NCI-H187 (cell line): ENCODE measurements at regions not wholly inside any gene's neighbourhood (a gene's known extent, or its start where the extent isn't known, plus 50 kb on each side); places are given as distances from the start of the nearest gene placed in this dataset.
"Not testable (repeated sequence)": the region's sequence is repeated elsewhere in the genome, so short reads cannot be mapped to it uniquely, and the experiment has no call there.

Source experiments
- DNase-seq, 2 experiments: peaks; one replicate each; lab custom pipeline; 2025; lab: John Stamatoyannopoulos, UW

- no peak for DNase-seq
These were observed 898.0 kb upstream of the C9orf72 start for GRCh38 chr9:28471261-28471660.

DNA sequence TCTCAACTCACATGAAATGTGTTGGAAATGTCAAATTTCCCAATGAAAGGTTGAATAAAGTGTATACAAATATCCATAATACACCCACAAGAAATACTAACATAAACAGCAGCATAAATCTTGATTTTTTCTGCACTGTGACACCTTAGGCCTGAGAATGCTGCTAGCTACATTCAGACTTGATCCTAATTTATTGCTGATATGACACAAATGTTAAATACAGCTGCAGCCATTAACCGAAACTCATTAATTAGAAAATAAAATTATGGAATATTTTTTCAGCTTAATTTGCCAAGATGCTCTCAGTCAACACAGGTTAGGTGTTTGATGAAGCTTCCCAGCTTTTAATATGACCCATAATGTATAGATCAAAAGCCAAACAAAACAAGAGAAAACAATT lies 914.3 kb upstream of the C9orf72 start:
- DNase-seq, result no peak

DNA sequence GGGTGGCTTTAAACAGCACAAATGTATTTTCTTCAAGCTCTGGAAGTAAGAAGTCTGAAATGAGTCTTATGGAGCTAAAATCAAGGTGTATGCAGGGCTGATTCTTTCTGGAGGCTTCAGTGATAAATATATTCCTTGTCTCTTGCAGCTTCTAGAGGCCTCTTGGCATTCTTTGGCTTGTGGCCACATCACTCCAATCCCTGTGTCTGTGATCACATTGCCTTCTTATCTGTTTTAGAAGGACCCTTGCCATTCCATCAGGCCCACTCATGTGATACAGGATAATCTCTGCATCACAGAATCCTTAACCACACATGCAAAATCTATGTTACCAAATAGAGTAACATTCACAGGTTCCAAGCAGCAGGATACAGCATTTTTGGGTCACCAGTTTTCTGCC lies 917.8 kb upstream of the C9orf72 start:
- no peak for DNase-seq

GRCh38 chr9:28498168-28498567 lies 924.9 kb upstream of the C9orf72 start:
- DNase-seq, result not testable (repeated sequence)

DNA sequence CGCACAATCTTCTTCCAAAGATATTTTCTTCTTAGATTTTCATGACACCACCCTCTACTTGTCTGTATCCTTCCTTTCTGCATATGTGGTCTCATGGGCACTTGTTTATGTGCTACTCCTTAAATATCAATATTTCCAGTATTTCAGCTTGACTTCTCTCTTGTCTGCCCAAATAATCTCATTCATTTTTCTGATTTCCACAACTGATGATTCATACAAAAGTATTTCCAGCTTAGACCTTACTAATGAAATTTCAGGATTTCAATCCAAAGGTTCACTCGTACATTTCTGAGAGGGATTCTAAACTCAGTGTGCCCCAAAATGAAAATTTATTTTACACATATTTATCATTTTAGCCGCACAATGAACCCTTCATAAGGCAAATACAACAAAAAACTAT lies 928.9 kb upstream of the C9orf72 start:
- no peak for DNase-seq

DNA sequence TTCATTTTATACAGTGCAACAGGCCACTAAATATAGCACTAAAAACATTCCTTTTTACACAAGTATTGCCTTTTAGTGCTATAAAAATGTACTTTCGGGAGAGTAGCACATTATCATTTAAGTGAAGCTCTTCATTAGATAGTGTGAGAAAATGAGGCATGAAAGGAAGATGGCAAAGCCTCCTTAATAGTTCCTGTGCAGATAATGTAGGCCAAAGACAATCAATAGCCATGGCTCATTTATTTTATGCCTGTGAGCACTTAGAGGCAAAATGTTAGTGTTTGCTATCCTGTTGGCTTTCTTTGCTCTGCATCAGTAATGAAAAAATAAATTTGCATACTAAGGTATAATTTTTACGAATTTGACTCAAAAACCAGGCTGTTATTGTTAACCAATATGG lies 929.5 kb upstream of the C9orf72 start:
- no peak for DNase-seq

DNA sequence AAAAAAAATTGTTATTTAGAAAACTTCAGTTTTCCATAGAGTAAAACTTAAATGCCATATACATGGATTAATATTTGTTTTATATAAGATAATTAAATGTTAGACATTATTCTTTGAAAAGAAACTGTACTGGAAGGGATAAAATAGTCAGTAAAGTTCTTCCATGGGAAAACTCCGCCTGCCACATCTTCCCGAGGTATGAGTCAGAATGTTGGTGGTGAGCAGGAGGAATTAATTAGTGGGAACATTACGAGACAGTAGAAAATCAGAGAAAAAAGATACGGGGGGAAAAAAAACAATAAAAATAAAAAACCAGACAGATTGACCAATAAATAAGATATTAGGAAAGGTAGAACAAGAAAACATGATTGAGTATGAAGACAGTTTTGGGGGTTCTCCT lies 930.3 kb upstream of the C9orf72 start:
- no peak for DNase-seq

GRCh38 chr9:28518439-28518838 lies 945.2 kb upstream of the C9orf72 start:
- DNase-seq, result no peak

DNA sequence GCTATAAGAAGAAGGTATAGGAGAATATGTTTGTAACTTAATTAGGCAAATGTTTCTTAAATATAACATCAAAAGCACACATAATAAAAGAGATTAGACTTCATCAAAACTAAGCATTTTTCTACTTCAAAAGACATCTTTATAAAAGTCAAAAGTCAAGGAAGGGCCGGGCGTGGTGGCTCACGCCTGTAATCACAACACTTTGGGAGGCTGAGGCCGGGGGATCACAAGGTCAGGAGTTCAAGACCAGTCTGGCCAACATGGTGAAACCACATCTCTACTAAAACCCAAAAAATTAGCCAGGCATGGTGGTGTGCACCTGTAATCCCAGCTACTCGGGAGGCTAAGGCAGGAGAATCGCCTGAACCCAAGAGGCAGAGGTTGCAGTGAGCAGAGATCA lies 951.0 kb upstream of the C9orf72 start:
- DNase-seq, result not testable (repeated sequence)

- DNase-seq, result no peak
These were observed 954.8 kb upstream of the C9orf72 start for GRCh38 chr9:28528049-28528448.

DNA sequence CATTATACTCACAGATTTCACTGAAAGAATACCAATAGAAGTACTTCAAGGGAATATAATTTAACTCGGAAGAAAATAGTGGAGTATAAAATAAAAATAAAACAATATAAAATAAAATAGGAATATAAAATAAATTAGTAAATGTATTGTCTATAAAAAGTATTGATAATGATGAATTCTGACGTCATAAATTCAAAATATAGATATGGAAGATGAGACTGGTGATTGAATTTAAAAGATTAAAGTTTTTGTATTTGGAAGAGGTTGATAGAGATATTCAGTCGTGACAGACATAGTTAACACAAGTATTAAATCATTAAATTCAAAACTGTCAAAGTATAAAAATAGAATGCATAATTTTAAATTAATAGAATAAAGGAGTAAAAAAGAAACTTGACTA lies 964.9 kb upstream of the C9orf72 start:
- no peak for DNase-seq

DNA sequence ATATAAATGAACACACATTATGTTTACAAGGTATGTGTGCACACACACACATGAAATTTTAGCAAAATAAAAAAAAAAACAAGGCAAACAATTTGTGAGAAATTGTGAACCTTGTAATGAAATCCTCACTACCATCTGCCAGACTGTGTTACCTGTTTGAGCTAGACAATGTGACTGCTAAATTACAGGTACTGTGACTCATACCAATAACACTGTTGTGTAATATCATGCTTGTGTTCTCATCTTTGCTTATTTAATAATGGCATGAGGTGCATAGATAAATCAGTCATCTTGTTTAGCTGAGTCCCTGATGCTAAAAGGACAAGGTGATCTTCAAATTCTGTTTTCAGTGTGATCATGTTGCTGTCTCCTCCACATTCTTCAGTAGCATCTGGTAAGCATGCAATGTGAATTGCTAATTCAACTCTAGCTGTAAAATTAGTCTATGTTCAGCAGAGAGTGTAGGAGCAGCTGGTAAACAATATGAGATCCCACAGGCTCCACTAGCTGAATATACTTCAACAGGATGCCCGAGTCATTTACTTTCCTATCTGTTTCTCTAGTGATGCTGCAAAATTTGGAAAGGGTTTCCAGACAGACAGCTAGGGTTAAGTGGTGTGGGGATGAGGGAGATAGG lies 966.3 kb upstream of the C9orf72 start:
- no peak for DNase-seq

DNA sequence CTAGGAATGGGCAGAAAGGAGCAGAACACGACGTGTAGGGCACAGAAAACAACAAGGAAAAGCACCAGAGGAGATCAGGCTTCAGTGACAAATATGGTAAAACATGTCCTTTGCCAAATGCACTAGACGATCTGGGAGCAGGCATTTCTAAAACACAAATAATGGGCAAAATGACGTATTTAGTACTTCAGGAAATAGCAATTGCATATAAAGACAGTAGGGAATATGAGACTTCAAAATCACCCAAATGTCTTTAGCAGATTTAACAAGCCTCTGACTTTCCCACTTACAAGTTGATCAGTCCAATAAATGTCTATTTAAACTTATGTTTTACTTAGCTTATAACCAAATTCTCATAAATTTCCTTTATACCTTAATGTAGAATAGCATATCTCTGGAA lies 969.6 kb upstream of the C9orf72 start:
- no peak for DNase-seq

GRCh38 chr9:28547527-28547926 lies 974.2 kb upstream of the C9orf72 start:
- DNase-seq, result no peak

GRCh38 chr9:28563291-28563934 lies 990.1 kb upstream of the C9orf72 start:
- no peak for DNase-seq

DNA sequence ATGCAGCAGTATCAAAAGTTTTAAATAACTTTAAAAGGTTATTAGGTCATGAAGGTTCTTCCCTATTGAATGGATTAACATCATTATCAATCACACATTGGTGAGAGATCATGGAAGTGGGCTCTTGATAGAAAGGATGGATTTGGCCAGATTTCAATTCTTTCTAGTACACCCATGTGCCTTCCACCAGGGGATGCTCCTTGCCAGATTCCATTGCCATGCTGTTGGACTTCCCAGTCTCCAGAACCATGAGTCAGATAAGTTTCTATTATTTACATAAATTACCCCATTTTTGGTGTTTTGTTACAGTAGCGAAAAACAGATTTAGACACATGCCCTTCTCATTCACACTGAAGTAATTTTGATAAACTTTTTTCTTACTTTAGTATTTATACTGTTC lies 1010.6 kb upstream of the C9orf72 start:
- no peak for DNase-seq

DNA sequence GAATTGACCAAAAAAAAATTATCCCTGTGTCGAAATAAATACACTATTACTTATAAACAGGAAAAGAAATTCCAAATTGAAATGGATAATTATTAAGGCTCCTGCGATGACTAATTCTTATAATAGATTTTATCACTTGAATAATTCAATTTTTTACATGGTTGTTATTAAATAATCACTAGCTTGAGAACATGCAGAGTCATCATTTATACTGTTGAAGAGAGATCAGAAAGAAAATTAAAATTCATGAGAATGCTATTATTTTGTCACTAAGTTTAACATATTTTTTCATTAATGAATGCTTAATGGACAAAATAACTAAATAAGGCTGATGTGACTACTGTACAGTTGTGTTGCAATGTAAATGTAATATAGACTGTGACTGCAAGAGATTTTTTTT lies 1011.3 kb upstream of the C9orf72 start:
- DNase-seq, result no peak

DNA sequence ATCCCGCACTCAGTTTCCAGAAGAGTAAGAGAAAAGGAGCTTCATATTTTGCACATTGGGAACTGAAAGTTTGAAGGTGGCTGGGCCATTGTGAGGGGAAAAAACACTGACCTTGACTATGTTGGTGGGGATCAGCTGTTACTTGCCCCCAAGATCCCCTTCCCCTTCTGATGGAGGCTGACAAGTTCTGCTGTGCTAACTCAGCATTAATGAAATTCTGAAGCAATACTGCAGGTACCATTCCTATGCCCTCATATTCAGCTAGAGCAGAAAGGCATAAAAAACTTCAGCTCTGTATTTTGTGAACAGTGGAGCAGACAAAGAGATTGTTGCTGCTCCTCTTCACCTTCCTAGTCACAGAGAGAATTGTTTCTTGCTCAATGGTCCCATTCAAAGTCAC lies 1013.8 kb upstream of the C9orf72 start:
- DNase-seq, result no peak

- DNase-seq, result no peak
These were observed 1025.1 kb upstream of the C9orf72 start for GRCh38 chr9:28598408-28598807.

- no peak for DNase-seq
These were observed 1026.9 kb upstream of the C9orf72 start for GRCh38 chr9:28600226-28600625.

GRCh38 chr9:28607843-28608242 lies 1034.6 kb upstream of the C9orf72 start:
- no peak for DNase-seq

GRCh38 chr9:28610339-28610738 lies 1037.1 kb upstream of the C9orf72 start:
- DNase-seq, result no peak

DNA sequence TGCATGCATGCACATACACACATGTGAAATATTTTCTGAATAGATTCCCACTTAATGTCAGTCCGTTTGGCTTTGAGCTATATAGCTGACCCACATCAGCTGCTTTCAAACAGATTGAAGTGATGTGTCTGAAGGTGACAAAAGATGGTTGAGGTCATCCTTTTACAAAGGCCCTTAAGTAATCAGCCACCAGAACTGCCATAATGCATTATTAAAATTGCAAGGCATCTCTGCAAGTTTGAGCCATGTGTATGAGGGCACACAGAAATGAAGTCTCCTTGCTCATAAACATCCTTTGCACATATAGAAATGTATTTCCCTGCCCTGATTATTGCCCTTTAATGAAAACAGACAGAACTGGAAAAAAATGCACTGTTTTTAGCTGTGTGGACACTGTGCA lies 1043.0 kb upstream of the C9orf72 start:
- DNase-seq, result no peak

GRCh38 chr9:28620011-28620410 lies 1046.7 kb upstream of the C9orf72 start:
- DNase-seq, result no peak
